Mammary epithelial cell (primary cell): ENCODE measurements at regions not wholly inside any gene's neighbourhood (a gene's known extent, or its start where the extent isn't known, plus 50 kb on each side); places are given as distances from the start of the nearest gene placed in this dataset.

Experiments
- EZH2 ChIP-seq: IDR thresholded peaks from 2 replicates; pipeline ENCODE4 v1.6.1; 2012; ENCODE audit warnings: low read length, inconsistent platforms, borderline replicate concordance
- TF ChIP-seq, protein P1 (sequence below), 2 donors: IDR thresholded peaks in 1 of 2; conservative IDR thresholded peaks in 1 of 2; 2 replicates each; pipeline ENCODE4 v1.5.1; 2011 to 2012; ENCODE audit warnings: inconsistent platforms in 2 of 2, low read length in 2 of 2, mild to moderate bottlenecking in 2 of 2, control low read depth in 1 of 2, low read depth in 1 of 2; ENCODE audit not compliant: insufficient read depth in 1 of 2; ENCODE audit errors: extremely low read depth in 1 of 2

GRCh38 chr12:108457734-108458361 lies 57.2 kb upstream of the FICD start:
- TF ChIP-seq EZH2, result no peak
- TF ChIP-seq, protein P1, sequence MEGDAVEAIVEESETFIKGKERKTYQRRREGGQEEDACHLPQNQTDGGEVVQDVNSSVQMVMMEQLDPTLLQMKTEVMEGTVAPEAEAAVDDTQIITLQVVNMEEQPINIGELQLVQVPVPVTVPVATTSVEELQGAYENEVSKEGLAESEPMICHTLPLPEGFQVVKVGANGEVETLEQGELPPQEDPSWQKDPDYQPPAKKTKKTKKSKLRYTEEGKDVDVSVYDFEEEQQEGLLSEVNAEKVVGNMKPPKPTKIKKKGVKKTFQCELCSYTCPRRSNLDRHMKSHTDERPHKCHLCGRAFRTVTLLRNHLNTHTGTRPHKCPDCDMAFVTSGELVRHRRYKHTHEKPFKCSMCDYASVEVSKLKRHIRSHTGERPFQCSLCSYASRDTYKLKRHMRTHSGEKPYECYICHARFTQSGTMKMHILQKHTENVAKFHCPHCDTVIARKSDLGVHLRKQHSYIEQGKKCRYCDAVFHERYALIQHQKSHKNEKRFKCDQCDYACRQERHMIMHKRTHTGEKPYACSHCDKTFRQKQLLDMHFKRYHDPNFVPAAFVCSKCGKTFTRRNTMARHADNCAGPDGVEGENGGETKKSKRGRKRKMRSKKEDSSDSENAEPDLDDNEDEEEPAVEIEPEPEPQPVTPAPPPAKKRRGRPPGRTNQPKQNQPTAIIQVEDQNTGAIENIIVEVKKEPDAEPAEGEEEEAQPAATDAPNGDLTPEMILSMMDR (conservative IDR thresholded peaks at IDR 0.05 in 1 of 2, IDR thresholded peaks at IDR 0.05 in 1 of 2; ENCODE audit: extremely low read depth in 1 of 2, insufficient read depth in 1 of 2, low read depth in 1 of 2, low read length in 2 of 2), result peak in 1 of 2 donors; percentile 2
